ENCODE measurements at regions not wholly inside any gene's neighbourhood (a gene's known extent, or its start where the extent isn't known, plus 50 kb on each side); places are given as distances from the start of the nearest gene placed in this dataset.

DNA sequence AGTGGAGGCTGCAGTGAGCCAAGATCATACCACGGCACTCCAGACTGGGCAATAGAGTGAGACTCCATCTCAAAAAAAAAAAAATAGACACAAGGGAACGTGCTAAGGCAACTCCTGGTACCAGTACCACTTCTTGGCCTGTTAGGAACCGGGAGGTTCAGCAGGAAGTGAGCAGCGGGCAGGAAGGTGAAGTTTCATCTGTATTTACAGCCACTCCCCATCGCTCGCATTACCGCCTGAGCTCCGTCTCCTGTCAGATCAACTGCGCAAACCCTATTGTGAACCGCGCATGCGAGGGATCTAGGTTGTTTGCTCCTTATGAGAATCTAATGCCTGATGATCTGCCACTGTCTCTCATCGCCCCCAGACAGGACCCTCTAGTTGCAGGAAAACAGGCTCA is 69.9 kb upstream of the FOXK1 start:
- no peak for DNase-seq (ENCODE audit: low read depth in 6 of 9, low spot score in 9 of 9)
- Histone ChIP-seq H3K36me3 (ENCODE audit: control insufficient read depth in 2 of 2, insufficient read depth in 2 of 2, low read length in 1 of 2) (no peaks in the 10 kb centered on the region), H3K4me1 (ENCODE audit: control insufficient read depth in 2 of 2, insufficient read depth in 2 of 2, low read length in 2 of 2) (peaks cover 7 to 14% of the 10 kb centered on the region in 2 donors), H3K27me3 (ENCODE audit: control insufficient read depth in 2 of 2, insufficient read depth in 1 of 2, low read length in 1 of 2) (no peaks in the 10 kb centered on the region), H3K27ac (ENCODE audit: low read depth in 1 of 2, low read length in 1 of 2) (no peak overlapping the region), H3K9me3 (ENCODE audit: control insufficient read depth in 2 of 2, insufficient read depth in 1 of 2, low read length in 1 of 2) (no peaks in the 10 kb centered on the region), H3K4me3 (ENCODE audit: low read length in 2 of 2) (no peak overlapping the region)
- WGBS: 97% methylated on average over 13 of the region's 13 CpGs

DNA sequence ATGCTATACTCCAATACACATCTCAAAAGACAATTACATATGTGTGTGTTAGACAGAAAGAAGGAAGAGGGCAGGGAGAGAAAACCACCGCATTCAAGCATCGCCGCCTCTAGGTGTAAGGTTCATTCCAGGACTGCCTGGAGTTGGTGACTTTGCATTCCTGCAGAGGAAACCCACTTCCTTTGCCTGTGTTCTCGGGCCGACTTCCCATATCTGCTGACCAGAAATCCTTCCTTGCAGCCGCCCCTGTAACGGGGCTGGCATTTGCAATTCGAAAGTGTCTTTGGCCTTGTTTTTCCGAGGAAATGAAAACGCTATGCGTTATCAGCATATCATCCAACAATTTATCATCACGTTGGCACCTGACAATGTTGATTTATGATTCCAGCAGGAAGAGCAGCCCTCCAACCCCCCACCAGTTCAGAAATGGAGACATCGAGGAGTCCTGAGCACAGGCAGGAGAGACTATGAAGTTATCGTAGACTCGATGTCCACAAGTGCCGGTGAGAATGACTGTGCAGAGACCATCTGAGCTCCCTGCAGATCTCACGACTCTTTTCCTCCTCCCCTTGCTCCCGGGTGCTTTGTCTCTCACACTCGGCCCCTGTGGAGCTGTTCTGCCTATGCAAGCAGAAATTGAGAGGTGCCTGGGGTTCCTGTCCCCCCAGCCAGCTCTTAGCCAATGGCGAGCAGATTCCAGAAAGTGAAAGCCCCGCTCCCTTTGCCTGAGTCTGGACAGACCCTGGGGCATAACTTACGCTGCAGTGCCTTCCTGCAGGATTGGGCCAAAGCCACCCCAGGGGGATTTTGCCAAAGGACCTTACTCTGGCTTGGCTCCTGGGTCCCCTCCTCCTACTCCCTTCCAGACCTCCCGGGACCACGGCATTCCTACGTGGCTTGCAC is 68.9 kb upstream of the FOXK1 start:
- no peaks in the 10 kb centered on the region for H3K9me3 ChIP-seq (ENCODE audit: control insufficient read depth in 2 of 2, insufficient read depth in 1 of 2, low read length in 1 of 2)
- H3K27ac ChIP-seq (ENCODE audit: low read depth in 1 of 2, low read length in 1 of 2): peak overlapping the region; percentile 57 to 78
- WGBS: 17% methylated on average over 25 of the region's 25 CpGs
- DNase-seq (ENCODE audit: low read depth in 6 of 9, low spot score in 9 of 9): no peak
- H3K4me3 ChIP-seq (ENCODE audit: low read length in 2 of 2): peak overlapping the region in 1 of 2 donors; percentile 32
- peaks cover 7 to 14% of the 10 kb centered on the region in 2 donors for H3K4me1 ChIP-seq (ENCODE audit: control insufficient read depth in 2 of 2, insufficient read depth in 2 of 2, low read length in 2 of 2)
- no peaks in the 10 kb centered on the region for H3K36me3 ChIP-seq (ENCODE audit: control insufficient read depth in 2 of 2, insufficient read depth in 2 of 2, low read length in 1 of 2)
- no peaks in the 10 kb centered on the region for H3K27me3 ChIP-seq (ENCODE audit: control insufficient read depth in 2 of 2, insufficient read depth in 1 of 2, low read length in 1 of 2)

DNA sequence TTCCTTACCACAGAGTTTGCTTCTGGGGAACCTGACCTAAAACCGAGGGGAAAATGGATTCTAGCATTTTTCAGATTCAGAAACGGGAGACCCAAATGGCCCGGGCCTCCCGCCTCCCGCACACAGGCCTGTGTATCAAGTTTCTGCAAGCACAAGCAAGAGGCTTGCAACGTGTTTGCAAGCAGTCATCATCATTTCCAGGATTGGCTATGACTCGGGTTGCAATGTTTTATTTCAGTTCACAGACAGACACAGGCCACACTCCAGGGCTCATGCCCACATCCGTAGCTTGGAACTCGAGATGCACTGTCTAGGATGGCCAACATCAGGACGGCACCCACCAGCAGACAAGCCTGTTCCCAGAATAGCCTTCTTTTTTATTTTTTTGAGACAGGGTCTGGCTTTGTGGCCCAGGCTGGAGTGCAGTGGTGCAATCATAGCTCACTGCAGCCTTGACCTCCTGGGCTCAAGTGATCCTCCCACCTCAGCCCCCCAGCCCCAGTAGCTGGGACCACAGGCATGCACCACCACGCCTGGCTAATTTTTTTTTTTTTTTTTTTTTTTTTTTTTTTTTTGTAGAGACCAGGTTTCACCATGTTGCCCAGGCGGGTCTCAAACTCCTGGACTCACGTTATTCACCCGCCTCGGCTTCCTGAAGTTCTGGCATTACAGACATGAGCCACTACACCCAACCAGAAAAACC is 68.1 kb upstream of the FOXK1 start:
- no peak for DNase-seq (ENCODE audit: low read depth in 6 of 9, low spot score in 9 of 9)
- Histone ChIP-seq H3K9me3 (ENCODE audit: control insufficient read depth in 2 of 2, insufficient read depth in 1 of 2, low read length in 1 of 2) (no peaks in the 10 kb centered on the region), H3K27me3 (ENCODE audit: control insufficient read depth in 2 of 2, insufficient read depth in 1 of 2, low read length in 1 of 2) (no peaks in the 10 kb centered on the region), H3K4me1 (ENCODE audit: control insufficient read depth in 2 of 2, insufficient read depth in 2 of 2, low read length in 2 of 2) (peaks cover 7 to 14% of the 10 kb centered on the region in 2 donors), H3K36me3 (ENCODE audit: control insufficient read depth in 2 of 2, insufficient read depth in 2 of 2, low read length in 1 of 2) (no peaks in the 10 kb centered on the region), H3K4me3 (ENCODE audit: low read length in 2 of 2) (no peak overlapping the region), H3K27ac (ENCODE audit: low read depth in 1 of 2, low read length in 1 of 2) (peak overlapping the region in 1 of 2 donors; percentile 57)
- whole genome bisulfite sequencing: 89% methylated on average over 15 of the region's 15 CpGs

DNA sequence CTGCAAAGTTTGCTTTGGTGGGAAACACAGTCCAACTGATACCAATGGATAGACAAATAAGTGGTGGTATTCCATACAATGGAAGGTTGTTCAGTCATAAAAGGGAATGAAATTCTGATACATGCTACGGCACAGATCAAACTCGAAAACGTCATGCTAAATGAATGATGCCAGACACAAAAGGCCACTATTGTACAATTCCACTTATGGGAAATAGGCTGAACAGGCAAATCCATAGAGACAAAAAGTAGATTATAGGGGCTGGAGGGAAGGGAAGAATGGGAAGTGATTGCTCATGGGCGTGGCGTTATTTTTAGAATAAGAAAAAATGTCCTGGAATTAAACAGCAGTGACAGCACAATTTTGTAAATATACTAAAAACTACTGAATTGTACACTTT is 66.0 kb upstream of the FOXK1 start:
- Histone ChIP-seq H3K36me3 (ENCODE audit: control insufficient read depth in 2 of 2, insufficient read depth in 2 of 2, low read length in 1 of 2) (no peaks in the 10 kb centered on the region), H3K9me3 (ENCODE audit: control insufficient read depth in 2 of 2, insufficient read depth in 1 of 2, low read length in 1 of 2) (peaks cover 0 to 3% of the 10 kb centered on the region in 2 donors), H3K27me3 (ENCODE audit: control insufficient read depth in 2 of 2, insufficient read depth in 1 of 2, low read length in 1 of 2) (no peaks in the 10 kb centered on the region), H3K4me1 (ENCODE audit: control insufficient read depth in 2 of 2, insufficient read depth in 2 of 2, low read length in 2 of 2) (peaks cover 7 to 16% of the 10 kb centered on the region in 2 donors), H3K4me3 (ENCODE audit: low read length in 2 of 2) (no peak overlapping the region), H3K27ac (ENCODE audit: low read depth in 1 of 2, low read length in 1 of 2) (no peak overlapping the region)
- 99% methylated on average over 5 of the region's 5 CpGs for WGBS
- DNase-seq (ENCODE audit: low read depth in 6 of 9, low spot score in 9 of 9): no peak

DNA sequence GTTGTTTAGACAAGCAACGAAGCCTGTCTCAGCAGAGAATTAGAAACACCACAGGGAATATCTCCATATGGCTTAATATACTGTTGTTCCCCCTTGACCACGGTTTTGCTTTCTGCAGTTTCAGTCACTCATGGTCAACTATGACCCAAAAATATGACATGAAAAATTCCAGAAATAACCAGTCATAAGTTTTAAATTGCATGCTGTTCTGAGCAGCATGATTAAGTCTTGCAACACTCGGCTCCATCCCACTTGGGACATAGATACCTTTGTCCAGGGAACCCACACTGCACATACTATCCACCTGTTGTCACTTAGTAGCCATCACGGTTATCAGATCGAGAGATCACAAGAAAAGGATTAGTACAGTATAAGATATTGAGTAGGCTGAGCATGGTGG is 60.7 kb upstream of the FOXK1 start:
- Histone ChIP-seq H3K27me3 (ENCODE audit: control insufficient read depth in 2 of 2, insufficient read depth in 1 of 2, low read length in 1 of 2) (no peaks in the 10 kb centered on the region), H3K4me3 (ENCODE audit: low read length in 2 of 2) (no peak overlapping the region), H3K36me3 (ENCODE audit: control insufficient read depth in 2 of 2, insufficient read depth in 2 of 2, low read length in 1 of 2) (no peaks in the 10 kb centered on the region), H3K27ac (ENCODE audit: low read depth in 1 of 2, low read length in 1 of 2) (no peak overlapping the region), H3K4me1 (ENCODE audit: control insufficient read depth in 2 of 2, insufficient read depth in 2 of 2, low read length in 2 of 2) (peaks cover 0 to 3% of the 10 kb centered on the region in 2 donors), H3K9me3 (ENCODE audit: control insufficient read depth in 2 of 2, insufficient read depth in 1 of 2, low read length in 1 of 2) (peaks cover 0 to 12% of the 10 kb centered on the region in 2 donors)
- DNase-seq (ENCODE audit: low read depth in 6 of 9, low spot score in 9 of 9): no peak
- 93% methylated on average over 5 of the region's 5 CpGs for WGBS

DNA sequence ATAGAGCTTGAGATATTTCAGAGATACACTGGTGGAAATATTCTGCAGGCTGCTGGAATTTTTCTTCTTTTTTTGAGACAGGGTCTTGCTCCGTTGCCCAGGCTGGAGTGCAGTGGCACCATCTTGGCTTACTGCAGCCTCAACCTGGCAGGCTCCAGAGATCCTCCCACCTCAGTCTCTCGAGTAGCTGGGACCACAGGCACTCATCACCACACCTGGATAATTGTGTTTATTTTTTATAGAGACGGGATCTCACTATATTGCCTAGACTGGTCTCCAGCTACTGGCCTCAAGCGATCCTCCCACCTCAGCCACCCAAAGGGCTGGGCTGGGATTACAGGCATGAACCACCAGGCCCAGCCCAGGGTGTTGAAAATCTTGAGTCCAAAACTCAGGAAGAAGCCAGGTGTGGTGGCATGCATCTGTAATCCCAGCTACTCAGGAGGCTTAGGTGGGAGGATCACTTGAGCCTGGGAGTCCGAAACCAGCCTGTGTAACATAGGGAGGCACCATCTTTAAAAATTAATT is 55.7 kb upstream of the FOXK1 start:
- no peaks in the 10 kb centered on the region for H3K36me3 ChIP-seq (ENCODE audit: control insufficient read depth in 2 of 2, insufficient read depth in 2 of 2, low read length in 1 of 2)
- H3K4me1 ChIP-seq (ENCODE audit: control insufficient read depth in 2 of 2, insufficient read depth in 2 of 2, low read length in 2 of 2): no peaks in the 10 kb centered on the region
- H3K27me3 ChIP-seq (ENCODE audit: control insufficient read depth in 2 of 2, insufficient read depth in 1 of 2, low read length in 1 of 2): peaks cover 0 to 3% of the 10 kb centered on the region in 2 donors
- peaks cover 0 to 9% of the 10 kb centered on the region in 2 donors for H3K9me3 ChIP-seq (ENCODE audit: control insufficient read depth in 2 of 2, insufficient read depth in 1 of 2, low read length in 1 of 2)
- no peak overlapping the region for H3K4me3 ChIP-seq (ENCODE audit: low read length in 2 of 2)
- WGBS: 96% methylated on average over 5 of the region's 5 CpGs
- DNase-seq (ENCODE audit: low read depth in 6 of 9, low spot score in 9 of 9): no peak
- H3K27ac ChIP-seq (ENCODE audit: low read depth in 1 of 2, low read length in 1 of 2): no peak overlapping the region

DNA sequence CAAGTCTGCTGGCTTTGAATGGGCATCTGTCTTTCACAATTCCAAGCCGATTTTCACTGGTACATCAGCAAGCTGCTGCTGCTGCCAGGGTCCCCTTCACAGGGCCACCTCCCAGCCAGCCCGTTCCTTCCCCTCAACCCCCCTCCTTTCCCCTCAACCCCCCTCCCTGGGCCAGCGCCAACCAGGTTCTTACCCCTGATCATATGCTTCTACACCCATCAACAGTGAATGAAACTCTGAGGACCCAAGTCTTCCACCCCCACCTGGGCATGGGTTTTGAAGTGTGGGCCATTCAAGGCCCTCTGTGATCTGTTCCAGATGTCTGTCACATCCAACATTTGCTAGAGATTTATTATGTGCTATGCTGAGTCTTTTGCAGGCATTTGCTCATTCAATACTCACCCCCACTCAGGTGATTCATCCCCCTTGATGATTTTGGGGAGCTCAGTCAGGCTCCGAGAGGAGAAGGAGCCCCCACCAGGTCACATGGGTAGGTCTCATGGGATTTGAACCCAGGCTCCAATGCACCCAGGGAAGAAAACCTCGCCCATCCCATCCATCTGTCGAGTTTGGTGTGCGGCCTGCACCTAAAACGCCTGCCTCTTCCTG is 52.7 kb upstream of the FOXK1 start:
- peaks cover 0 to 13% of the 10 kb centered on the region in 2 donors for H3K27me3 ChIP-seq (ENCODE audit: control insufficient read depth in 2 of 2, insufficient read depth in 1 of 2, low read length in 1 of 2)
- H3K27ac ChIP-seq (ENCODE audit: low read depth in 1 of 2, low read length in 1 of 2): no peak overlapping the region
- H3K4me1 ChIP-seq (ENCODE audit: control insufficient read depth in 2 of 2, insufficient read depth in 2 of 2, low read length in 2 of 2): no peaks in the 10 kb centered on the region
- 90% methylated on average over 8 of the region's 8 CpGs for WGBS
- H3K36me3 ChIP-seq (ENCODE audit: control insufficient read depth in 2 of 2, insufficient read depth in 2 of 2, low read length in 1 of 2): no peaks in the 10 kb centered on the region
- no peaks in the 10 kb centered on the region for H3K9me3 ChIP-seq (ENCODE audit: control insufficient read depth in 2 of 2, insufficient read depth in 1 of 2, low read length in 1 of 2)
- no peak overlapping the region for H3K4me3 ChIP-seq (ENCODE audit: low read length in 2 of 2)
- DNase-seq (ENCODE audit: low read depth in 6 of 9, low spot score in 9 of 9): no peak

DNA sequence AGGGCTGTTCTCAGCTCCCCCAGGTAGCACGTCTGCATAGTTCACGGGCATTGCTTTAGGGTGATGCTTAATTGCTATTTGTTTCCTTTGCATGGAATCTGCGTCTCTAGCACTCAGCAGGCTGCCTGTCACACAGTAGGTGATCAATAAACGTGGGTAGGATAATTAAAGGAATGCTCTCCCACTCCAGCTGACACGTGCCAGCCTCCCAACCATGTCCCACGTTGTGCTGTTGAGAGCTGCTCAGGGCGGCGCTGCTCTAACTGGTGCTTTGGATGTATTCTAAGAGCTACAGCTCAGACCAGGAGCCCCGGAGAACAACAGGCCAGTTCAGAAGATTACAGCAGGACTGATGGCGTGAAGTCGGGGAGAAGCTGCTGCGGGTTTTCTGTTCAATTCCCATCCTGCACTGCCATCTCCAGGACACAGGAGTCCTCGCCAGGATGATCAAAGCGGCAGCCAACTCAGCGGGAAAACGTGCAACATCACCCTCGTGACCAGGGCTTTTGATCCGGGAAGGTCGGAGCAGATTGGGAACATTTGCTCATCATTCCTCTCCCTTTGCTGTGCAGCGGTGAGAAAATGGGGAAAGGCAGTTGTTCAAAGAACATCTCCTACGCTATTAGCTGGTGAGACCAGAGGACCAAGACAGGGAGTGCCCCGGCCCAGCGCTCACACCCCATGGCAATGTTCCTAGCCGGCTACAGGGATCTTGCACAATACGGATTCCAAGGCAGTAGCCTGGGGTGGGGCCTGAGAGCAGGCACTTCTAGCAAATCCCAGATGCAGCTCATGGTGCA is 50.5 kb upstream of the FOXK1 start:
- peak overlapping the region in 1 of 2 donors; percentile 31 for H3K27ac ChIP-seq (ENCODE audit: low read depth in 1 of 2, low read length in 1 of 2)
- WGBS: 61% methylated on average over 25 of the region's 25 CpGs
- peaks cover 0 to 13% of the 10 kb centered on the region in 2 donors for H3K27me3 ChIP-seq (ENCODE audit: control insufficient read depth in 2 of 2, insufficient read depth in 1 of 2, low read length in 1 of 2)
- no peaks in the 10 kb centered on the region for H3K9me3 ChIP-seq (ENCODE audit: control insufficient read depth in 2 of 2, insufficient read depth in 1 of 2, low read length in 1 of 2)
- peak in 1 of 9 donors; percentile 33 for DNase-seq (ENCODE audit: low read depth in 6 of 9, low spot score in 9 of 9)
- H3K4me1 ChIP-seq (ENCODE audit: control insufficient read depth in 2 of 2, insufficient read depth in 2 of 2, low read length in 2 of 2): no peaks in the 10 kb centered on the region
- H3K4me3 ChIP-seq (ENCODE audit: low read length in 2 of 2): no peak overlapping the region
- H3K36me3 ChIP-seq (ENCODE audit: control insufficient read depth in 2 of 2, insufficient read depth in 2 of 2, low read length in 1 of 2): no peaks in the 10 kb centered on the region

Data from thymus (tissue), 11 donors.